Loucy (cell line): ENCODE measurements at regions not wholly inside any gene's neighbourhood (a gene's known extent, or its start where the extent isn't known, plus 50 kb on each side); places are given as distances from the start of the nearest gene placed in this dataset.

Source experiments
- H2AFZ ChIP-seq: fragments of 200-600 bp; sonication (generic); 2 replicates; pipeline ENCODE4 v1.6.0; 2016; ENCODE audit warnings: antibody characterized with exemption, mild to moderate bottlenecking, low read length, moderate library complexity
- H3F3A ChIP-seq: fragments of 200-600 bp; 2 replicates; pipeline ENCODE4 v1.6.0; 2016; ENCODE audit warnings: antibody characterized with exemption, low read depth, mild to moderate bottlenecking
- H3K27me3 ChIP-seq: fragments of 200-600 bp; sonication (generic); 2 replicates; pipeline ENCODE4 v1.6.1; 2014; ENCODE audit warnings: low read length, mild to moderate bottlenecking; ENCODE audit not compliant: insufficient read depth, poor library complexity, severe bottlenecking
- H3K36me3 ChIP-seq: fragments of 200-600 bp; sonication (generic); 2 replicates; pipeline ENCODE4 v1.6.1; 2016; ENCODE audit warnings: low read length; ENCODE audit not compliant: insufficient read depth
- H3K4me1 ChIP-seq: fragments of 200-600 bp; sonication (generic); 2 replicates; pipeline ENCODE4 v1.5.1; 2014; ENCODE audit warnings: low read length, mild to moderate bottlenecking; ENCODE audit not compliant: insufficient read depth, poor library complexity, severe bottlenecking
- H3K4me2 ChIP-seq: fragments of 200-600 bp; sonication (generic); 2 replicates; pipeline ENCODE4 v1.6.0; 2014; ENCODE audit warnings: antibody characterized with exemption, low read length, low read depth, mild to moderate bottlenecking; ENCODE audit not compliant: poor library complexity, severe bottlenecking
- H3K4me3 ChIP-seq: fragments of 200-600 bp; sonication (generic); 2 replicates; pipeline ENCODE4 v1.5.1; 2014; ENCODE audit warnings: low read length, mild to moderate bottlenecking, mixed read lengths; ENCODE audit not compliant: poor library complexity, severe bottlenecking
- H3K79me2 ChIP-seq: fragments of 200-600 bp; sonication (generic); 2 replicates; pipeline ENCODE4 v1.6.1; 2014; ENCODE audit warnings: low read length; ENCODE audit not compliant: insufficient read depth
- H3K9ac ChIP-seq: fragments of 200-600 bp; sonication (generic); 2 replicates; pipeline ENCODE4 v1.6.0; 2014; ENCODE audit warnings: mild to moderate bottlenecking, low read depth, low read length, moderate library complexity; ENCODE audit not compliant: poor library complexity, severe bottlenecking
- H3K9me2 ChIP-seq: fragments of 200-600 bp; sonication (generic); replicated peaks from 2 replicates; pipeline ENCODE4 v1.6.1; 2016; ENCODE audit warnings: low read depth, low read length, mixed read lengths
- H3K9me3 ChIP-seq: fragments of 200-600 bp; sonication (generic); 2 replicates; pipeline ENCODE4 v1.6.1; 2014; ENCODE audit warnings: mild to moderate bottlenecking, antibody characterized with exemption, low read length, low read depth; ENCODE audit not compliant: insufficient read depth
- H4K20me1 ChIP-seq: fragments of 200-600 bp; sonication (generic); 2 replicates; pipeline ENCODE4 v1.6.0; 2014; ENCODE audit warnings: antibody characterized with exemption, low read length, mild to moderate bottlenecking; ENCODE audit not compliant: insufficient read depth, poor library complexity, severe bottlenecking
- CTCF ChIP-seq: fragments of 200-600 bp; sonication (generic); conservative IDR thresholded peaks from 2 replicates; pipeline ENCODE4 v1.5.1; 2014; ENCODE audit warnings: mild to moderate bottlenecking, antibody characterized with exemption, low read length
- EZH2phosphoT487 ChIP-seq: fragments of 200-600 bp; IDR thresholded peaks from 2 replicates; pipeline ENCODE4 v1.6.1; 2018; ENCODE audit warnings: antibody characterized with exemption, mild to moderate bottlenecking, moderate library complexity, borderline replicate concordance

GRCh38 chr10:131698232-131698631 is 202.6 kb upstream of the PPP2R2D start:
- no peak for TF ChIP-seq EZH2phosphoT487
- TF ChIP-seq CTCF, result no peak
- H3K4me1 ChIP-seq, result peaks cover 7% of the 10 kb centered on the region
- no peaks in the 10 kb centered on the region for H3K27me3 ChIP-seq
- no peaks in the 10 kb centered on the region for H3K79me2 ChIP-seq
- no peak overlapping the region for H3K4me2 ChIP-seq
- H3K9me3 ChIP-seq, result peaks cover 7% of the 10 kb centered on the region; the same call in 1 of the 2 replicates
- no peaks in the 10 kb centered on the region for H3K9me2 ChIP-seq
- no peak overlapping the region for H2AFZ ChIP-seq
- H3K9ac ChIP-seq, result no peak overlapping the region
- no peak overlapping the region for H3K4me3 ChIP-seq
- H3F3A ChIP-seq, result no peaks in the 10 kb centered on the region
- no peaks in the 10 kb centered on the region for H3K36me3 ChIP-seq
- H4K20me1 ChIP-seq, result no peaks in the 10 kb centered on the region

- H3K27me3 ChIP-seq, result no peaks in the 10 kb centered on the region
- H3K9ac ChIP-seq, result no peak overlapping the region
- H4K20me1 ChIP-seq, result no peaks in the 10 kb centered on the region
- peaks cover 7% of the 10 kb centered on the region for H3K4me1 ChIP-seq
- H3K4me3 ChIP-seq, result no peak overlapping the region
- no peaks in the 10 kb centered on the region for H3K9me2 ChIP-seq
- H3K9me3 ChIP-seq, result peaks cover 3% of the 10 kb centered on the region; the same call in 1 of the 2 replicates
- H3K4me2 ChIP-seq, result no peak overlapping the region
- H2AFZ ChIP-seq, result no peak overlapping the region
- H3K36me3 ChIP-seq, result no peaks in the 10 kb centered on the region
- no peaks in the 10 kb centered on the region for H3K79me2 ChIP-seq
- no peak for TF ChIP-seq CTCF
- no peak for TF ChIP-seq EZH2phosphoT487
- no peaks in the 10 kb centered on the region for H3F3A ChIP-seq
Observed at GRCh38 chr10:131698986-131699385, 201.8 kb upstream of the PPP2R2D start.

- H3K36me3 ChIP-seq, result no peaks in the 10 kb centered on the region
- no peaks in the 10 kb centered on the region for H3K27me3 ChIP-seq
- no peaks in the 10 kb centered on the region for H3F3A ChIP-seq
- H3K9me2 ChIP-seq, result no peaks in the 10 kb centered on the region
- H2AFZ ChIP-seq, result no peak overlapping the region
- TF ChIP-seq EZH2phosphoT487 (no peak), CTCF (no peak)
- H4K20me1 ChIP-seq, result no peaks in the 10 kb centered on the region
- peaks cover 3% of the 10 kb centered on the region; the same call in 1 of the 2 replicates for H3K9me3 ChIP-seq
- H3K79me2 ChIP-seq, result no peaks in the 10 kb centered on the region
- peaks cover 7% of the 10 kb centered on the region for H3K4me1 ChIP-seq
- H3K4me2 ChIP-seq, result no peak overlapping the region
- no peak overlapping the region for H3K9ac ChIP-seq
- H3K4me3 ChIP-seq, result no peak overlapping the region
Observed at GRCh38 chr10:131700032-131700431, 200.8 kb upstream of the PPP2R2D start.
